Activated CD4-positive, alpha-beta T cell treated with anti-CD3 and anti-CD28 coated beads for 48 hours (primary cell): ENCODE measurements at regions not wholly inside any gene's neighbourhood (a gene's known extent, or its start where the extent isn't known, plus 50 kb on each side); places are given as distances from the start of the nearest gene placed in this dataset.

Source experiments
- DNase-seq: peaks from one replicate; pipeline ENCODE4 v3.0.0-alpha.2; 2020

DNA sequence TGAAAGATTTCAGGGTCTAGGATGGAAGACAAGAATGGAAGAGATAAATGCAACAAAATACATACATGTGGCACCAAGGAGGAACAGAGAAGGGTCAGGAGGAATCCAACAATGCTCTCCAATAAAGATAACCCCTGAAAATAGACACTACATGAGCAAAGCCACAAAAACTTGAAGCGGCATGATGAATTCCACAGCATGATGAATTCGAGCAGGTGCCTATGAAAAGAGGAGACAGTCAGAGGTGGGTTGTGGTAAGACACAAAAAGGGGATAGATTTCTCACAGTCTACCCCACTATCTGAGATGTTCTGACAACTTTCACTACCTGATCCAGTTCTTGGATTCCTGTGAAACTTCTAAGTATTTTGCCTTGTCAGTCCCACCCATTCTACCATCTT lies 81.5 kb upstream of the PAPPA start:
- DNase-seq = no peak

DNA sequence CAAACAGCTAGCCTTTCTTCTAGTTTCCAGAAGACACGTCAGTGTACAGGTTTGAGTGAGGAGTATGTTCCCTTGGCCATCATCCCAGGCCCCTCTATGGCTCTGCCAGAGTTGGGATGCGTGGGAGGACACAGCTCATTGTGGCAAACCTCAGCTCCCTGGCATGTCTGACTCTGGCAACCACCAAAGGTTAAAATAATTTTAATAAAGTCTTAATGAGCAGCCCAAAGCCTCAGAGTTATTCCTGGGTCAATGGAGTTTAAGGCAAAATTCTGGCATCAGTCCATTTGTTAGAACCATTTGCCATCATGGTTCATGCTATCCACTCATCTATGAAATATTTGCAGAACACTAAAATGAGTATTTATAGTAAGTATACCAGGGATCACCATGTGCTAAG lies 79.8 kb upstream of the PAPPA start:
- DNase-seq = no peak

DNA sequence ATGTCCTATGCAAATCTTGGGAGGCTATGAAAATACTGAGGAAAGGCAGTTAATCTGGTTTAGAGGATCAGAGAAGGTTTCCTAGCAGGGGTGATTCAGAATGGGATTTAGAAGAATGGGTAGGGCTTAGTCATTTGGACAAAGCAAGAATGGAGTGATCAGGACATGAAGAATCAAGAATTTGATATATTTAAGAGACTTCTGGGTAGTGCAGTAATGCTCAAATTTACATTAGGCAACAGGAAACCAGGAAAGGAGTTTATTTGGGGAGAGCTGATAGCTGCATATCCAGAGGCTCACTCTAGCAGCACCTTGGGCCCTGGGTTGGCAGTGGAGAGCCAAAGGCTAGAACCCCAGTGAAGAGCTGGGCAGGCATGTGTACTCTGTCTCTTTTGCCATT lies 78.9 kb upstream of the PAPPA start:
- DNase-seq = no peak

DNA sequence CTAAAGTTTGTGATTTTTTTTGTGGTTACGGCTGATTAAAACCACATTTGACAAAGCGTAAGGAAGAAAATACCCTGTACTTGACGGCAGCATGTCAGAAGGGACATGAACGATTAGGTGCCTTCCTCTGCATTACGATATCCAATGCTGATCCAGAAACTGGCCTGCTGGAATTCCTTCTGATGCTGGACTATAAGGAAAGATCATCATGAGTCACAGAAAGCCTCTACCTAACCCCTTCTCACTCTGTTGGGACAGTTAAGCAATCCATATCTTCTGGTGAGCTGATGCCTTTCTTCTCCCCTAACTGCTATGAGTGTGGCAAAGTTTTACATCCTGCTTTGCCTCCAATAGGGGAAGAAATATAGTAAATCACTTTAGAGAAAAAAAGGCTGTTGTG lies 78.4 kb upstream of the PAPPA start:
- no peak for DNase-seq

DNA sequence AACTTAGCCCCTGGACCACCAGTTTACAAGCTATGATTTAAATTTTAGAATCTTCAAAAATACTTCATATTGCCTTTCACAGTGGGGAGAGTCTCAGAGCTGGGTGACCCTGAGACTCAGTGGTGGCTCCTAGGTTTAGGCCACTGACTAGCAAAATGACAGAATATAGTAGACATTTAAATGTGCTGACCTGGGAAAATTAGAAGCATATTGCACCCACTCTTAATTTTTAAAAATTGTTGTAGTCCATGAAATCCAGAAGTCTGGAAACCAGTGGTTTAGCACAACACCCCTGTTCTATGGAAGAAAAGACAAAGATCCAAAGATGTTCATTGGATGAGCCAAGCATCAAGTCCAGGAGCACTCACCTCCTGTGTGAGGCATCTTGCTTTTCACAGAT lies 75.0 kb upstream of the PAPPA start:
- no peak for DNase-seq

DNA sequence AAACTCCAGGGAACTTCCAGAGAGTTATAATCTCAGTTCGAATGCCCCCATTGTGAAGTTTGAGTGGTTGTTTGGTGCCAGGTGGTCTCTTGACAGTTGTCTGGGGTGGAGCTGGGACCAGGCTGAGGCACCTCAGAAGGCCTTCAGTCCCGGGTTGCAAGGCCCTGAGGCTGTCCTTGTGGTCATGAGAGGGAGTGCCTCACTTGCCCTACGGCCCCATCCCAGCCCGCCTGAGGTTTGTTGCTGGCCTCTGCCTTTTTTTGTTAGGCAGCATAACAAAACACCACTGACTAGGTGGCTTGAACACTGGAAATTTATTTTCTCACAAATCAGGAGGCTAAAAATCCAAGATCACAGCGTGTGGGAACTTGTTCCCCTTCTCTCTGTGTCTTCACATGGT lies 73.0 kb upstream of the PAPPA start:
- DNase-seq = no peak

DNA sequence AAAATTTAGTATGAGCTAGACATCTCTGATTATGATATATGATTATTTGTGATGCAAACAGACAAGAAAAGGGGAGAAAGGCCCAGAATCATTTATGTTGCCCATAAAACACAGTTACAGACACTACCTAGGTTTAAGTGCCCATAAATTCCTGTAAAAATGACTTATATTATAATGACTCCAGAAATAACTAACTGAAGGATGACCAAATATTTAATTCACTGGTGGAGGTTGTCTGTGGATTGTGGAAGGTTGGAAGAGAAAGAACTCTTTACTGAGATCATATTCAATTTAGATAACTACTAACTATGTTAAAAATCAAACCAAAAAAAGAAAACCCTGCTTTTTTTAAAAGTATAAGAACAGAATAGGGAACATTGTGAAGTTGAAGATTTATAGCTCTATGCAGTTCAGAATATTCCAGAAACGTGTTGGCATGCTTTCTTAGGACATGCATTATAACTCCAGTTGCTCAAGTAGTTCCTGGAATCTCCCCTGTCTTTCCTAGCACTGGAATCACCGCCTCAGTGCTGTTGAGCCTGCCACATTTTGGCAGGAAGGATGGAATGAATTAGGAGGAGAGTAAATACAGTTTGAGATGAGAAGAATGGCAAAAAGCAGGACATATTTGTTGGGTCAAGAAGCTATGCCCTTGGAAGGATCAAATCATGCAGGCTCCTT lies 72.0 kb upstream of the PAPPA start:
- DNase-seq = no peak

DNA sequence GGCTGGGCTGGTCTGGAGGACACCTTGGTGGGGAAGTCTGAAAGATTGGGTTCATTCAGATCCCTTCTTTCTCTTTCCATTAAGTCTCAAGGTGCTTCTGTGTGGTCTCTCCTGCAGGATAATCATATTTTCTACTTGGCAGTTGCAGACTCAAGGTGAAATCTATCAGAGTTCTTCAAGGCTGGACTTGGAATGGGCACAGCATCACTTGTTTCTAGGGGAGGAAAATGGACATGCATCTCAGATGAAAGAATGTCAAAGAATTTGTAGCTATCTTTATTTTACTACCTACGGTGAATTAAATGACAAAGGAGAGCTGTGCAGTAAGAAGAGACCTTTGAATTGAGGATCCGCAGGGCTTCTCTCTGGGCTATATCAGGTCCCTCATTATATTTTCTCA lies 69.8 kb upstream of the PAPPA start:
- DNase-seq = no peak

DNA sequence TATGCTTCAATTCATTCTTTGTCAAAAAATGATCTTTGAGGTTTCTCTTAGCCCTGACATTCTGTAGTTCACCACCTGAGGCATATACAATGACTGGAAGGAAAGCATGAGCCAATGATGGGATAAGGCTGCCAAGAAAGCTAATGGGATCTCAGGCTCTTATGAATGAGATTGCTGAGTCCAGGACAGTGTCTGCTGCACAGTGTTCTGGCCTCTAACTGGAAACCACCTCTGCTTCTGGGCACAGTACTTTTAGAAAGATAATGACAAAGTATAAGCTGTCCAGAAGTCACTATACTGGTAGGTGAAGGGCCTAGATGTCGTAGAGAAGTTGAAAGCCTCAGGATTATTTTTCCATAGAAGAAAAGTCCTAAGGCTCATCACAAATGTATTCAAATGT lies 69.1 kb upstream of the PAPPA start:
- no peak for DNase-seq

DNA sequence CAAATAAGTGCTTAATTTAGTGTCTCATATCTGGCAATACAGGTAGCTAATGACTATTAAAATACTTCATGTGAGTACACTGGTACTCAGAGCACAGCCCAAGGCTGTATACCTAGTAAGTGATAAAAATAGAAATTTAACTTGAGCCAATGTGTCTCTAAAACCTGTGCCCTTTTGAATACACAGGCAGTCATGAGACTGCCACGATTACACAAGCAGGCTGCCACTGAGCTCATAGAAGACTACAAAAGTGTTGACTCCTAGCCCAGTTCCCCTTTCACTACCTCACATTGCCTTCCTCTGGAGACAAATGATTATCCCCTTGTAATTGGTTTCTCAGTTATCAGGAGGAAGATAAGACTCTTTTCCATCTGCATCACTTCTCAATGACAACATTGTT lies 66.3 kb upstream of the PAPPA start:
- DNase-seq = no peak

DNA sequence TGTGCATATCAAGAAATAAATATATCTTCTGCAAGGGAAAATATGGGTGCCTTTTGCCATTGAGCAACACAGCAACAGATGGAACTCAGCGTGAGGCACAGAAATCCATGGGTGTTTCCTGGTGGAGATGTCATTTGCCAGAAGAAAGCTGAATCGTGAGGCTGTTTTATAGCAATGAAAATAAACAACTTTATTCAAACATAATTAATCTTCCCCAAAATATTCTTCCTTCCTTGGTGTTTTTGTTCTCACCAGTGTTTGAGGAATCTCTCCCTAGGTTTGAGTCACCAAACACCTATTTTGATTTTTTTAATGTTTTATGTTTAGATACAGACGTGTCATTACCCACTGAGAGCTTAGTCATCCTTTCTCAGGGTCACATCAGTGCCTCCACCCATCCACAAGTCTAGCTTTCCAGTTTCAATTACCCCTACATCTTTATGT lies 65.8 kb upstream of the PAPPA start:
- no peak for DNase-seq

DNA sequence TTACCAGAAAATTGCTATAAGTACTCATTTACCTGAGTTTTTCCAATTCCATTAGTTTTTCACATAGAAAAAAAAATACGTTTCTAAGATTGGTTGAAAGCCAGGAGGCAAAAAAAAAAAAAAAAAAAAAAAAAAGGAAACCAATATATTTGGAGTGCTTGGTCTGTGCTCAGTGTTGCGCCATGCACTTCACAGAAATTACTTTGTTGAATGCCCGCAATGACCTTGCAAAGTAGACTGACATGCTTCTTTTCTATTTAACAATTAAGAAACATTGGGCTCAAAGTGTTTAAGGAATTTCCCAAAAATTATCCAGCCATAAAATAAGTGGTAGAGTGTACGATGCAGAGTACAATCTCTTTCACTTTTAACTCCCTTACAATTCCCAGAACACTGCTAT lies 65.2 kb upstream of the PAPPA start:
- DNase-seq = no peak

DNA sequence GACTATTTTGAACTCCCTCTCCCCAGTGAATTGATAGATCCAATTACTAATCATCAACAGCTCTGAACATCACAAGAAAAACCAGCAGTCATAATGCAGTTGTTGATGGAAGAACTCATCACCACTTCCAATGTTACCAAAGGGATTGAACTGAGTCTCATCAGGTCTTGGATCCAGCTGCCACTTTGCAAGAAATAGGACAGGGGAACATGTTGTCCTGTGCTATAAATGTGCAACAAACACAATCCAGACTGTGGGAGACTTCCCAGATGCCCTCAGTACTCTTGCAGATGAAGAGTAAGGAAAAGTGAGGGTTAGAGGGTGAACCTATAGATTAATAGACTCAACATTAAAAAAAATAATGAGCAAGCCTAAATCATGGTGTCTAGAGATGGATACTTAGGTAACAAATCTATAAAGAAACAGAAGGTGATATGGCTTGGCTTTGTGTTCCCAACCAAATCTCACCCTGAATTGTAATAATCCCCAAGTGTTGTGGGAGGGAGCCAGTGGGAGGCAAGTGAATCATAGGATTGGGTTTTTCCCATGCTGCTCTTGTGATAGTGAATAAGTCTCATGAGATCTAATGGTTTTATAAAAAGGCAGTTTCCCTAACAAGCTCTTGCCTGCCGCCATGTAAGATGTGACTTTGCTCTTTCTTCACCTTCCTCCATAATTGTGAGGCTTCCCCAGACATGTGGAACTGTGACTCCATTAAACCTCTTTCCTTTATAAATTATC lies 63.4 kb upstream of the PAPPA start:
- DNase-seq = no peak

DNA sequence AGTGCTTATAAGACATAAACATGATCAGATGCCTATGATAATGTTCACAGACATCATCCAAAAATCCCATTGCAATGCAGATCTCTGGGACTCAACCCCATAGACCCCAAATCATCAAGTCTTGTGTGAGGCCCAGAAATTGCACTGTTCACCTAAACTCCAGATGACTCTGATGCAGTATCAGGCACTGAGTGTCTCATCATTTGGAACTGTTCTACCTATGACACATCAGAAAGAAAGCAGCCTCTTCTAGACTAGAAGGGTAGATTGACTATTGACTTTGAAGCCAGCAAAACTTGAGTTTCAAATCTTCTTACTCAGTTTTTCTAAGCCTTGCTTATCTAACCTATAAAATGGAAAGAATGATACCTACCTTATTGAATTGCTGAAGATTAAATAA lies 58.7 kb upstream of the PAPPA start:
- DNase-seq = no peak

DNA sequence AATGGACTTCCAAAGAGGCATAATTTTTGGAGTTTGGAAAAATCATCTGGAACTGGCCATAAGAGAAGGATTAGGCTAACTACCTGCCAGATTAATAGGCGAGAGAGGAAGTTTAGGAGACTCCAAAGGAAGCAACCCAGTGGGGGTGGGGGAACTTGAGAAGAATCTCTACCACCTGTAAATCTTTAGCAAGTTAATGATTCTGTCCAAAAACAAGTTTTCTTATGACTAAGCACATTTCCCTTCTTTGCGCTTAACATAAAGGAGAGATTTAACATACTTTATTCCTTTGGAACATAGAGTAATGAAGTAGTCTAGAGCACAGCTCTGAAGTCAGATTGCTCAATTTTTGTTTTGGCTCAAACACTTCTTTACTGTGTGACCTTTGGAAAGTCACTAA lies 58.2 kb upstream of the PAPPA start:
- DNase-seq = no peak

DNA sequence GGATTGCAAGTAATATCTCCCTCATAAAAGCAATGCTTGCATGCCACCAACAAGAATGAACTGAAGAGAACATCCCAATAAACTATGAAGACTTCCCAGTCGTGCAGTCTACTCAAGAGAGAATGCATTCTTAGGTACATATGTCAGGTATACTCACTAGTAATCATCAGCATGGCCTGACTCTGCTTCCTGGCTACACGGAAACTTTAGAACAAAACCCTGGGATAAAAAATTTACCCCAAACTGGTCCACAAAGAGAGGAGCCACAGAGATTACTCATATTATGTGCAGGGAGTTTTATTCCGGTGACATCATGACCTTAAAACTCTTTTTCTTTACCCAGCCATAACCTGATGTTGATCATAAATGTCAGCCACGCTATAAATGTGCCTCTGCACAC lies 57.5 kb upstream of the PAPPA start:
- no peak for DNase-seq

DNA sequence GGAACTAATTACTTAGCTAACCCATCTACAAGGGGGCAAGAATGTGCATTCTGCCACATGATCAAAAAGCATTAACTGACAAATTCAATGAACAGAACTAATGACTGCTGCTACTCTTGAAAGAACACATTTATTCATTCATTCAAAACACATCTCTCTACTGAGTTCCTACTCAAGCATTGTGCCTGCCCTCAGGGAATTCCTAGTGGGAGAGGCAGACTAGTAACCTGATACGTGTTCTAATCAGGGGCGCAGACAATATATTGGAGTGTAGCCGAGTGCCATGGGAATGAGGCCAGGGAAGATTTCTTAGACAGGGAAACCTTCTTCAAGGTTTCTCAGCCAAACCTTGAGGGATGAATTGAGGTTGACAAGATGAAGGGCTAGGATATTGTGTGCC lies 56.7 kb upstream of the PAPPA start:
- no peak for DNase-seq

DNA sequence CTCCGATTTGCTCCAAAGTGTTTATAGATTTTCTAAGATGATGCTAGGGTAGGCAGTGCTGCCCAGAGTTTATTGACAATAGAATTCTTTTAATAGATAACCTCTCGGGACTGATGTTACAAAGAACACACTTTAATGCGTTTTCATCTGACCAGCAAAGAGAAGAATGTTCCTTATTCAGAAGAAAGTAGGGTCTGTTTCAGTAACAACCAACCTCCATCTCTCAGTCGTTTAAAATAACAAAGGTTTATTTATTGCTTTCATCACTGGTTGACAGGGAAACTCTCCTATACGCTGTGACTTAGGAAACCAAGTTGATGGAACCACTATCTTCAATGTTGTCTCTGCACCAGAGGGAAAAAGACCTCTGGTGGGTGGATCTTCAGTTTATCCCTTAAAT lies 55.1 kb upstream of the PAPPA start:
- DNase-seq = no peak

DNA sequence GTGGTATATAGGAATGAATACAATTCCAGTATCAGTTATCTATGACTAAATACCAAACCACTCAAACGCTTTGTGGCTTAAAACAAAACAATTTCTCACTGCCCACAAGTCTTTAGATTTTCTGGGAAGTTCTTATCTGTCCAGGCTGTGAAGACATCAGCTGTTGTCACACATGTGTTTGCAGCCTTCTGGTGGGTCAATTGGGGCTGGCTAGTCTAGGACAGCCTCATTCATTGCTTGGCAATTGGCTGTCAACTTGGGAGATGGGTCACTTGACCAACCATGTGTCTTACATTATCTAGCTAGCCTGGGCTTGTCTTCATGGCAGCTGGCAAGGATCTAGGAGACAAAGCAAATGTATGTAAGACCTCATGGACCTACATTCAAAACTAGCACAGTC lies 53.8 kb upstream of the PAPPA start:
- no peak for DNase-seq

DNA sequence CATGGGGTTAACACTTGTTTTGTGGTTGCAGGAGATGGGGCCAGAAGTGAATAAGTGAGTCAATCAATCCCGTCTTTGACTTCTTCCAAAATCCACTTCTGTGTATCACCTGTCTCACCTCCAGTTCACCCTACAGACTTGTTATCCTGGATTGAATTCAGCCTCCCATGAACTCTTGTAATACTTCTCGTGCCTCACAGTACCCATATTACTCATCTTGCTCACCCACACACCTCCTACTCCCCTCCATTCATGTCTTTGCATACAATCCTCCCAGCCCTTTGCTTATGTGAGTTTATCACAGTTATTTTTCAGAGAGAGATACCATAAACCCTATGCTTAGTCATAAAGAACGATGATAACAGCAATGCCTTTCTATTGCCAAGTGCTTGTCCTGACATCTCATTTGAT lies 52.9 kb upstream of the PAPPA start:
- DNase-seq = no peak

DNA sequence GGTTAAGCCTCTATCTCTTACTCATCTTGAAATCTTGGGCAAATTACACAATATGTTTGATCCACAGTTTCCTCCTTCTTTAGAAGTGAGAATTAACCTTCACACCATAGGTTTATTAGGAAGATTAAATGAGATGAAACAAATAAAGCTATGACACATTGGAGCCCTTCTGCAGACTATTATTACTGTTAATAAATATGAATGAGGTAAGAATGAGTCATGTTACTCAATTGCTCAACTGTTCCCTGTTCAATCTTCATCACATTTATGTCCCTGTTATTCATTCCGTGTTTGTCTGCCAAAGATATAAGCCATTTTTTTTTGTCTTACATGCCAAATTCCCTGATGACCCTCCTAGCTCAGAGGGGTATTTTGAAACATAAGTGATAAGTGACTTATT lies 52.1 kb upstream of the PAPPA start:
- DNase-seq = no peak

DNA sequence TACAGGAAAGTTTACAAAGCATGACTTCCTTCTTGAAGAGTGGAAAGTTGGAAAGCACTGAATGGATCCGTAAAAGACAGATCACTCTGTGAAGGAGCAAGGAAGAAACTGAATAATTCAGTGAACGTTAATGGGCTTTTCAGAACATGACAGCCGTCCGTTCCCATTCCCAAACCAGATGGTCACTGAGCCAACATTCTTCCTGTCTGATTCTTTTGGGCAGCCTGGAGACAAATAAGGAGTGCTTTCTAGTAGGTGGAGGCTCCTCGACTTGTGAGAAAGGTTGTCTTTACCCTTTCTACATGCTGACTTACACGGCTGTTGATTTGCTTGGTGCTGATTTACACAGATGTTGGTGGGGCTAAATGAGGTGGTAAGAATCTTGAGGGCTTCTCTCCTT lies 51.0 kb upstream of the PAPPA start:
- no peak for DNase-seq
